ENCODE measurements at regions not wholly inside any gene's neighbourhood (a gene's known extent, or its start where the extent isn't known, plus 50 kb on each side); places are given as distances from the start of the nearest gene placed in this dataset.

GRCh38 chr20:4556781-4557180 is 129.5 kb upstream of the PRNP start:
- ATAC-seq, result no peak

GRCh38 chr20:4555188-4555890 is 130.9 kb upstream of the PRNP start:
- no peak for ATAC-seq

- ATAC-seq, result no peak
Measured at GRCh38 chr20:4554346-4554745, 131.9 kb upstream of the PRNP start.

- ATAC-seq, result no peak
Measured at GRCh38 chr20:4552075-4552640, 134.1 kb upstream of the PRNP start.

GRCh38 chr20:4550740-4551139 is 135.5 kb upstream of the PRNP start:
- no peak for ATAC-seq

GRCh38 chr20:4549711-4550259 is 136.5 kb upstream of the PRNP start:
- no peak for ATAC-seq

- ATAC-seq, result no peak
Measured at GRCh38 chr20:4548552-4548951, 137.7 kb upstream of the PRNP start.

- ATAC-seq, result no peak
Measured at GRCh38 chr20:4546786-4547185, 139.5 kb upstream of the PRNP start.

GRCh38 chr20:4546342-4546741 is 139.9 kb upstream of the PRNP start:
- ATAC-seq, result no peak

GRCh38 chr20:4545526-4545925 is 140.7 kb upstream of the PRNP start:
- ATAC-seq, result no peak

- ATAC-seq, result no peak
Measured at GRCh38 chr20:4544765-4545164, 141.5 kb upstream of the PRNP start.

- ATAC-seq, result no peak
Measured at GRCh38 chr20:4542270-4542669, 144.0 kb upstream of the PRNP start.

- no peak for ATAC-seq
Measured at GRCh38 chr20:4534315-4534714, 151.9 kb upstream of the PRNP start.

- ATAC-seq, result no peak
Measured at GRCh38 chr20:4533368-4534133, 152.7 kb upstream of the PRNP start.

- ATAC-seq, result no peak
Measured at GRCh38 chr20:4532772-4533171, 153.5 kb upstream of the PRNP start.

- no peak for ATAC-seq
Measured at GRCh38 chr20:4524792-4525191, 161.5 kb upstream of the PRNP start.

- ATAC-seq, result no peak
Measured at GRCh38 chr20:4524307-4524706, 161.9 kb upstream of the PRNP start.

GRCh38 chr20:4522310-4522709 is 163.9 kb upstream of the PRNP start:
- ATAC-seq, result no peak

GRCh38 chr20:4521170-4521968 is 164.9 kb upstream of the PRNP start:
- ATAC-seq, result no peak

- ATAC-seq, result no peak
Measured at GRCh38 chr20:4519534-4519933, 166.7 kb upstream of the PRNP start.

GRCh38 chr20:4516876-4517275 is 169.4 kb upstream of the PRNP start:
- no peak for ATAC-seq

GRCh38 chr20:4513720-4514119 is 172.5 kb upstream of the PRNP start:
- no peak for ATAC-seq

Measured in esophagus mucosa (tissue), 1 donor.